Endothelial cell (in vitro differentiated cells): ENCODE measurements at regions not wholly inside any gene's neighbourhood (a gene's known extent, or its start where the extent isn't known, plus 50 kb on each side); places are given as distances from the start of the nearest gene placed in this dataset.

Experiments used
- DNase-seq: peaks from one replicate; pipeline ENCODE4 v3.0.0; 2021; ENCODE audit warnings: low spot score
- H3K27ac Mint-ChIP-seq: one replicate; pipeline ENCODE4 v1.8.0; 2021; ENCODE audit warnings: mixed read lengths, inconsistent platforms; ENCODE audit not compliant: unreplicated experiment
- H3K27me3 Mint-ChIP-seq: one replicate; pipeline ENCODE4 v1.8.0; 2021; ENCODE audit warnings: mild to moderate bottlenecking, moderate library complexity, mixed read lengths, inconsistent platforms; ENCODE audit not compliant: unreplicated experiment
- H3K36me3 Mint-ChIP-seq: one replicate; pipeline ENCODE4 v1.8.0; 2021; ENCODE audit warnings: mild to moderate bottlenecking, low read depth, mixed read lengths, inconsistent platforms; ENCODE audit not compliant: unreplicated experiment
- H3K4me1 Mint-ChIP-seq: one replicate; pipeline ENCODE4 v1.8.0; 2021; ENCODE audit warnings: mild to moderate bottlenecking, mixed read lengths, inconsistent platforms; ENCODE audit not compliant: unreplicated experiment
- H3K4me3 Mint-ChIP-seq: one replicate; pipeline ENCODE4 v1.8.0; 2021; ENCODE audit warnings: mild to moderate bottlenecking, mixed read lengths, inconsistent platforms; ENCODE audit not compliant: unreplicated experiment
- H3K9me3 Mint-ChIP-seq: one replicate; pipeline ENCODE4 v1.8.0; 2021; ENCODE audit warnings: mixed read lengths, inconsistent platforms; ENCODE audit not compliant: unreplicated experiment
- TF ChIP-seq, protein P1 (sequence below): fragments of 200-600 bp; sonication (generic); IDR thresholded peaks from one replicate; pipeline ENCODE4 v1.5.0; 2021; ENCODE audit warnings: antibody characterized with exemption; ENCODE audit not compliant: unreplicated experiment

DNA sequence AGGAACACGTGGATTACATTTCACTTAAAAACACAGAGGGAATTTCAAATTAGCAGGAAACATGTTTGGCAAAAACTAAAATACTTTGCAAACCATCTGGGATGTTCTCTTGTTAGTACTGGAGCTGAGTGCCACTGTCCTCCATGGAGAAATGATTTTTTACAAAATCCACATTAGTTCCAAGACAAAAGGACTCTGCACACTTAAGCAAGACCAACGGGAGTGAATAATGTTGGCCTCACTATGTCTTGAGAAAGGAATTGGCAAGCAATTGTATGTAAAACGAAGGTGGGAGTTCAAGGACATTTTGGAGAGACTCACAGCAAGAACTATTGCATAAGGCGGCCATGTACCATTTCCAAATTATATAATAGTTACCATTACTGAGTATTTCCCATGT lies 547.5 kb downstream of the EBF1 start:
- no peak overlapping the region for H3K4me3 Mint-ChIP-seq
- peaks cover 1% of the 10 kb centered on the region for H3K27me3 Mint-ChIP-seq
- H3K9me3 Mint-ChIP-seq: no peaks in the 10 kb centered on the region
- DNase-seq: no peak
- H3K36me3 Mint-ChIP-seq: no peaks in the 10 kb centered on the region
- no peaks in the 10 kb centered on the region for H3K4me1 Mint-ChIP-seq
- TF ChIP-seq, protein P1, sequence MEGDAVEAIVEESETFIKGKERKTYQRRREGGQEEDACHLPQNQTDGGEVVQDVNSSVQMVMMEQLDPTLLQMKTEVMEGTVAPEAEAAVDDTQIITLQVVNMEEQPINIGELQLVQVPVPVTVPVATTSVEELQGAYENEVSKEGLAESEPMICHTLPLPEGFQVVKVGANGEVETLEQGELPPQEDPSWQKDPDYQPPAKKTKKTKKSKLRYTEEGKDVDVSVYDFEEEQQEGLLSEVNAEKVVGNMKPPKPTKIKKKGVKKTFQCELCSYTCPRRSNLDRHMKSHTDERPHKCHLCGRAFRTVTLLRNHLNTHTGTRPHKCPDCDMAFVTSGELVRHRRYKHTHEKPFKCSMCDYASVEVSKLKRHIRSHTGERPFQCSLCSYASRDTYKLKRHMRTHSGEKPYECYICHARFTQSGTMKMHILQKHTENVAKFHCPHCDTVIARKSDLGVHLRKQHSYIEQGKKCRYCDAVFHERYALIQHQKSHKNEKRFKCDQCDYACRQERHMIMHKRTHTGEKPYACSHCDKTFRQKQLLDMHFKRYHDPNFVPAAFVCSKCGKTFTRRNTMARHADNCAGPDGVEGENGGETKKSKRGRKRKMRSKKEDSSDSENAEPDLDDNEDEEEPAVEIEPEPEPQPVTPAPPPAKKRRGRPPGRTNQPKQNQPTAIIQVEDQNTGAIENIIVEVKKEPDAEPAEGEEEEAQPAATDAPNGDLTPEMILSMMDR: no peak
- no peak overlapping the region for H3K27ac Mint-ChIP-seq

DNA sequence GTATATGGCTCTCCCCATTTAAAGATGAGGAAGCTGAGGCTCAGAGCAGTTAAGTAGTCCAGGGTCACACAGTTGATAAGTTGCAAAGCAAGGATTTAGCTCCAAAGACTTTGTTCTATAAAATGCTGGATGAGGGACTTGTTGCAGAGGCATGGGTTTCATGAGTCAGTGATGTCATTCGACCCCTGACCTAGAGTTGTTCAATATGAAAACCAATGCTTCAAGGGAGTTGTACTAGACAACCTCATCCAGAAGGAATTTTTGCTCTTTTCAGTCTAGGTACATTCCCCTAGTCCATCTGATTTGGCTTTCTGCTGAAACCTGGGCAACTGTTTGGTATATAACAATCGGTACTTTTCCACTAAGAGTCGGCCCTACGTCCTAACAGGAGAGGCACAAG lies 550.4 kb downstream of the EBF1 start:
- Mint-ChIP-seq H3K9me3 (no peaks in the 10 kb centered on the region), H3K27me3 (peaks cover 1% of the 10 kb centered on the region), H3K27ac (no peak overlapping the region), H3K4me1 (no peaks in the 10 kb centered on the region), H3K4me3 (no peak overlapping the region), H3K36me3 (no peaks in the 10 kb centered on the region)
- TF ChIP-seq, protein P1: no peak
- DNase-seq: no peak

DNA sequence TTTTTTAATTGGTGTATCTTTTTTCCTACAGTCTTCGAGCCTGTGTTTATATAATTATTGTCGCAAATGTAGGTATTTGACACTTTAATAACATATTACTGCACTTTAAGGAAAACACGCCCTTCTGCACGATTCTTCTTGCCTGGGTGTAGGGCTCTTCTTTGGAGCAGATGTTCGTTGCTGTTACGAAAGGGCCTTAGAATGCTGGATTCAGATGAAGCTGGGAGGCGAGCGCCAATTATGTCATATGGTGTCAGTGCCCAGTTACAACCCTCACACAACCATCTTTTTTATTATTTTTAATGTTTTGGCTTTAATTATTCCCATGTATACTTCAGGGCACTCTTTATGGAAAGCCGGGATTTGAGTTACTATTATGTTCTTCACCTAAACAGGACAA lies 553.0 kb downstream of the EBF1 start:
- DNase-seq: no peak
- no peaks in the 10 kb centered on the region for H3K36me3 Mint-ChIP-seq
- no peak overlapping the region for H3K4me3 Mint-ChIP-seq
- no peaks in the 10 kb centered on the region for H3K27me3 Mint-ChIP-seq
- H3K9me3 Mint-ChIP-seq: no peaks in the 10 kb centered on the region
- H3K4me1 Mint-ChIP-seq: no peaks in the 10 kb centered on the region
- TF ChIP-seq, protein P1: no peak
- H3K27ac Mint-ChIP-seq: no peak overlapping the region

DNA sequence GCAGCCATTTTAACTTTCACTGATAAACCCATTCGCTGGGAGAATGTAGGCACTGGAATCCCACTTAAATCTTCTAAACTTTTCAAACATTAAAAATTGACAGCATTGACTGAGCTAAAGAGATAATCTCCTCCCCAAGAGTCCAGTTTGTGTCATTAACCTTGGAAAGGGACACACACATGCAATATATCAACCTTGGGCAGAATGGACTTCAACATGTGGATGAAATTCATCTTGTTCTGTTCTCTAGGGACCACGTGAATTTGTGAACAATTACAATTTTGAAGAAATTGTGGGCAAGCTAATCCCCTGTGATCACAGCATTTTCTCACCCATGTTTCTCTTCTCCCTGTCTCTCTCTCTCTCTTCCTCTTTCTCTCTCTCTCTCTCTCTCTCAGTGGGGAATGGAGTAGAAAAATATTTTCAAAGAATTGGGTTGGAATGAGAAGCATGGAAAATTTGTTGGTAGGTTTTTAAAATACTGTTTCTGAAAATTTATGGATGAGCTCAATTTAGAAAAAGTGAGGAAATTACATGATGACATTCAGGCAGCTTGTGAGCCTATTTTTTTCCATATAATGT lies 553.7 kb downstream of the EBF1 start:
- TF ChIP-seq, protein P1: no peak
- DNase-seq: no peak
- Mint-ChIP-seq H3K4me1 (no peaks in the 10 kb centered on the region), H3K36me3 (no peaks in the 10 kb centered on the region), H3K27me3 (no peaks in the 10 kb centered on the region), H3K4me3 (no peak overlapping the region), H3K9me3 (no peaks in the 10 kb centered on the region), H3K27ac (no peak overlapping the region)

DNA sequence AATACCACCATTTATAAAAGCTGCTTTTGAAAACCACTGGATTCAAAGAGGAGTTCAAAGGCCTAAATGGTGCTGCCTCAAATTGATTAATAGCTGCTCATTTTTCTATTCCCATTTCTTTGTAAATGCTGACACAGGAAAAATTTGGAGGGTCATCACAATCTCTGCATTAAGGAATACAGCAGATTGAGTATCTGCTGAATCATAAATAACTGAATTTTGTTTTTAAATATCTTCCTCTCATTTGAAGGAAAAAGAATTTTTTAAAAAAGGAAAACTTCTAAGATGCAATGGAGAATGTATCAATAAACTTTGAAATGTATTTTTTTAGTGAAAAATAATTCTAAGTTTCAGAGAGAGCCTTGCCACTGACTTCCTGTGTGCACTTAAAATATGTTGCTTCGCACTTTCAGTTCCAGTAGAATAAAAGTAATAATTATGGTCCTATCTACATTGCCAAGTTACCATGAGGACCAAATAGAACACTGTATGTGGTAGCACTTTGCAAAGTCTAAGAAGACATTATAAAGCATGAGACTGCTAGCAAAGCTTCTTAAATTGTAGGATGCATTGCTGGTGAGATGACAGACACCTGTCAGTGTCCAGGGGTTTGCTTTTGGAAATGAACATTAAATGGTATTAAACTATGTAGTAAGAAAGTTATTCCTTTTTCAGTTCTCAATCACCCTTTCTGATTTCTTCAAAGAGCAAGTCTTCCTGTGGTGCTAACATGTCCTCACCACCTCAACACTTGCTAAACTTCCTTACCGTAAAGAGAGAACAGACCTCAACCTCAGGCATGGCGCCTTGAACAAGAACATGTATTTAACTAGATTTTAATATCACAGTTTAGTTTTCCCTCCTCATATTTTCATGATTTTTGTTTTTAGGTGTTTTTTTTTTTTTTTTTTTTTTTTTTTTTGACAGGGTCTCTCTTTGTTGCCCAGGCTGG lies 555.1 kb downstream of the EBF1 start:
- Mint-ChIP-seq H3K27ac (no peak overlapping the region), H3K4me3 (no peak overlapping the region), H3K36me3 (no peaks in the 10 kb centered on the region), H3K9me3 (no peaks in the 10 kb centered on the region), H3K27me3 (no peaks in the 10 kb centered on the region), H3K4me1 (no peaks in the 10 kb centered on the region)
- TF ChIP-seq, protein P1: no peak
- no peak for DNase-seq
